Smooth muscle cell (in vitro differentiated cells): ENCODE measurements at regions not wholly inside any gene's neighbourhood (a gene's known extent, or its start where the extent isn't known, plus 50 kb on each side); places are given as distances from the start of the nearest gene placed in this dataset.
A peak's percentile ranks its signal among the peaks of the same experiment; 100 is the strongest.
"Not testable (repeated sequence)": the region's sequence is repeated elsewhere in the genome, so short reads cannot be mapped to it uniquely, and the experiment has no call there.

Source experiments
- DNase-seq: peaks from one replicate; lab custom pipeline; 2025; ENCODE audit not compliant: unreplicated experiment; lab: John Stamatoyannopoulos, UW
- H2AFZ ChIP-seq: fragments of 200-600 bp; sonication (generic); 2 replicates; pipeline ENCODE4 v1.6.0; 2016; ENCODE audit warnings: antibody characterized with exemption, low read depth, mild to moderate bottlenecking
- H3F3A ChIP-seq: fragments of 200-600 bp; sonication (generic); 2 replicates; pipeline ENCODE4 v1.6.0; 2017; ENCODE audit warnings: antibody characterized with exemption, low read depth
- H3K27ac ChIP-seq: fragments of 200-600 bp; sonication (generic); 2 replicates; pipeline ENCODE4 v1.5.1; 2016; ENCODE audit warnings: low read depth, mild to moderate bottlenecking
- H3K27me3 ChIP-seq: fragments of 200-600 bp; sonication (generic); 2 replicates; pipeline ENCODE4 v1.6.1; 2016; ENCODE audit warnings: low read depth, mild to moderate bottlenecking
- H3K36me3 ChIP-seq: fragments of 200-600 bp; sonication (generic); 2 replicates; pipeline ENCODE4 v1.5.1; 2016; ENCODE audit warnings: low read depth
- H3K4me1 ChIP-seq: fragments of 200-600 bp; sonication (generic); 2 replicates; pipeline ENCODE4 v1.5.1; 2016; ENCODE audit warnings: low read depth
- H3K4me2 ChIP-seq: fragments of 200-600 bp; sonication (generic); 2 replicates; pipeline ENCODE4 v1.6.0; 2016; ENCODE audit warnings: mild to moderate bottlenecking
- H3K4me3 ChIP-seq: fragments of 200-600 bp; sonication (generic); 2 replicates; pipeline ENCODE4 v1.5.1; 2016; ENCODE audit warnings: mild to moderate bottlenecking
- H3K79me2 ChIP-seq: fragments of 200-600 bp; sonication (generic); 2 replicates; pipeline ENCODE4 v1.6.0; 2016; ENCODE audit warnings: low read depth, mild to moderate bottlenecking
- H3K9ac ChIP-seq: fragments of 200-600 bp; sonication (generic); 2 replicates; pipeline ENCODE4 v1.6.0; 2016; ENCODE audit warnings: low read depth
- H3K9me3 ChIP-seq: fragments of 200-600 bp; sonication (generic); replicated peaks from 2 replicates; pipeline ENCODE4 v1.5.1; 2016; ENCODE audit warnings: low read depth
- H4K20me1 ChIP-seq: fragments of 200-600 bp; sonication (generic); 2 replicates; pipeline ENCODE4 v1.6.0; 2016; ENCODE audit warnings: low read depth
- WGBS: methylation state at CpG from one replicate; pipeline ENCODE4 v1.1.7; 2016; ENCODE audit warnings: low lambda C conversion rate; 5-methylcytosine and 5-hydroxymethylcytosine counted together
- TF ChIP-seq, protein P1 (sequence below): fragments of 200-600 bp; sonication (generic); IDR thresholded peaks from 2 replicates; pipeline ENCODE4 v1.5.1; 2017; ENCODE audit warnings: borderline replicate concordance, mild to moderate bottlenecking, antibody characterized with exemption; ENCODE audit not compliant: insufficient read depth, poor library complexity, severe bottlenecking

DNA sequence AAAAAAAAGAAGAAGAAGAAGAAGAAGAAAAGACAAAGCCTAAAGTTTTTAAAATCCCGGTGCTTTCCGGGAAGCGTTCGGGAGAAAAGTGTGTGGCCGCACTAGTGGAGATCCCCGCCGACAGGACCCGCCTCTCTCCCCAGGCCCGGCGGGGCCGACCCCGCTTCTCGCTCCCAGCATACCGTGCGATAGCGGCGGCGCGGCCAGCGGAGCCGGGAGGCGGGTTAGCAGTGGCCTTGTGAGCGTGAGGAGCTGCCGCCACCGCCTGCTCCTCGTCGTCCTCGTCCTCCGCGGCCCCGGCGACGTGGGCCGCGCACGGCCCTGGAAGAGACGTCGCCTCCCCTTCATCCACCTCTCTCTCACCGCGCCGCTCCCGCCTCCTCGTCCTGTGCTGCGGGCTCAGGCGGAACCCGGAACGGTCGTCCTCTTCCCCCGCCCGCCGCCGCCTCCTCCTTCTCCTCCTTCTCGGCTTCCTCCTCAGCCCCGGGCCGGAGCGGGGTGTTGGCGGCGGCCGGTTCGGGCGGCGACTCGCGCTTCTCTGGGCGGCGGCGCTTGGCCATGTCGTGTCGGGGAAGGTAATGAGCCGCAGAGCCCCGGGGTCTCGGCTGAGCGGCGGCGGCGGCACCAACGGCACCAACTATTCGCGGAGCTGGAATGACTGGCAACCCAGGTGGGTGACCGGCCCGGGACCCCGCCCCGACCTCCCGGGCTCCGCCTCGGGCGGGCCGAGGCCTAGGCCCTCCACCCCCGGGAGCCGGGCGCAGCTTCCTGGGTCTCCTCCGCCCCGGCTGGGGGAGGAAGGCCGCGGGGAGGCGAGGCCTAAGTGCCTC lies 62.6 kb upstream of the CDR2 start:
- H3F3A ChIP-seq, H3K9me3 ChIP-seq, H3K79me2 ChIP-seq, H3K4me1 ChIP-seq, H3K27me3 ChIP-seq, H3K36me3 ChIP-seq, H4K20me1 ChIP-seq: not testable (repeated sequence)
- H3K27ac ChIP-seq: peak overlapping the region; percentile 91
- peak overlapping the region; percentile 82 for H3K4me2 ChIP-seq
- H2AFZ ChIP-seq: peak overlapping the region; percentile 90
- peak overlapping the region; percentile 90 for H3K9ac ChIP-seq
- whole genome bisulfite sequencing: under 1% methylated on average over 59 of the region's 96 CpGs
- DNase-seq: peak; percentile 45
- H3K4me3 ChIP-seq: peak overlapping the region; percentile 89

DNA sequence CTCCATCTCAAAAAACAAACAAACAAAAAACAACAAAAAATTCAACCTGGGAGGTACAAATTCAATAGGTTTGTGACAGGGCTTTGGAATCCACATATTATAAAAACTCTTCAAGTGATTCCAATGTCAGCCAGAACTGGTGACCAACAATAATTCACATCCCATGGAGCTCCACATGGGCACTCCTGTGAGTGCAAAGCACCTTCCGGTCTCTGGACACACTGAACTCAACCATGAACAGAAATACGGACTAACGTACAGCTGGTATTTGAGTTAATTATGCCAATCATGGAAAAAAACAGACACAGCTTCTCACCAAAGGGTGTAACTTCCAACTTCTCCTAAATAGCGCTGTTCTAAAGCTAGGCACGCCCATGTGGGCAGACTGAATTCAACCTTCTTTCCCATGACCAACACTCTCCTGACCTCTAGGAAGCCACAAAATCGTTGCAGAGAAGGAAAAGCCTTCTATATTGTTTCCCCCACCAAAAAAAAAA lies 62.0 kb upstream of the CDR2 start:
- DNase-seq, H3F3A ChIP-seq, H3K9me3 ChIP-seq, H4K20me1 ChIP-seq, H3K36me3 ChIP-seq, H3K79me2 ChIP-seq, H3K27me3 ChIP-seq, H3K4me1 ChIP-seq: not testable (repeated sequence)
- H3K4me2 ChIP-seq: peak overlapping the region; percentile 82
- H3K4me3 ChIP-seq: peak overlapping the region; percentile 89
- peak overlapping the region; percentile 90 for H3K9ac ChIP-seq
- peak overlapping the region; percentile 91 for H3K27ac ChIP-seq
- 0% methylated on average over 3 of the region's 6 CpGs for WGBS
- peak overlapping the region; percentile 90 for H2AFZ ChIP-seq

DNA sequence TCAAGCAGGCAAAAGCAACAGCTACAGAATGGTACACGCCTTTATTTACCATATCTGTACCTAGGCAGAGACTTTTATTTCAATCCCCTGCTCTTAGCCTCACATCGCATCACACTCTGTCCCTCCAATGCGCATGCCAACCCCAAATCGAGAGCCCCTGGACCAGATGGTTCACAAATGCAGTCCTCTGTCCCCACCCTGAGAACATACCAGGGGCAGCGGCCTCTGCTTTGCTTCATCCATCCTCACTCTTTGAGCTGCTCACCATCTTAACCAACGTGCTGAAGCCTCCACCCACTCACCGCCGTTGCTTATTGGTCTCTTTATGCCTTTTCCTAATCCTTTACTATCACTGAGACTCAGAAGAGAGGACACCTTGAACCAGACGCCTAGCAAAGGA lies 56.9 kb upstream of the CDR2 start:
- H2AFZ ChIP-seq, H3K4me3 ChIP-seq, H3F3A ChIP-seq, H3K27me3 ChIP-seq, H3K4me2 ChIP-seq, H3K79me2 ChIP-seq, H3K4me1 ChIP-seq, H3K9me3 ChIP-seq, H3K27ac ChIP-seq, DNase-seq, H3K9ac ChIP-seq, H4K20me1 ChIP-seq, H3K36me3 ChIP-seq: not testable (repeated sequence)
- 88% methylated on average over 9 of the region's 9 CpGs for WGBS

DNA sequence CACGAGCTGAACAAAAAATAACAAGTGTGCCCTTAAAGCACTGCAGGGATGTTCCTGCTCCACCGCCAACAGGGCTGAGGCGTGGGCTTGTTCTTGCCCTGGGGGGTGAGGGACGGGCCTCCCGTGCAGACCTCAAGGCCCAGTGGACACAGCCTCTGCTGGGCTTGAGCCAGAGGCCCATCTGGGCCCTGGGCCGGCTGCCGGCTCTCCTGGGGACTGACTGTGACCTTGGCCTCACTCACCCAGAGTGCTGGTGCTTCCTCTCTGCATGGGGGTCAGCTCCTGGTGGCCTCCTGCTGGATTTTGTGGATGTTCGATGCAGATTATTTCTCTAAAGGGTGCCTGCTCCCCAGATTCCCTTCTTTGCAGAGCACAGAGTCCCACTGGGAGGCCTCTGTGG lies 54.2 kb upstream of the CDR2 start:
- Histone ChIP-seq H3K27me3 (no peaks in the 10 kb centered on the region), H3F3A (no peaks in the 10 kb centered on the region), H3K4me2 (no peak overlapping the region), H3K9ac (no peak overlapping the region), H4K20me1 (no peaks in the 10 kb centered on the region), H3K4me1 (no peaks in the 10 kb centered on the region), H3K9me3 (no peaks in the 10 kb centered on the region), H3K4me3 (no peak overlapping the region), H3K36me3 (no peaks in the 10 kb centered on the region), H3K27ac (no peak overlapping the region), H3K79me2 (no peaks in the 10 kb centered on the region), H2AFZ (no peak overlapping the region)
- TF ChIP-seq, protein P1, sequence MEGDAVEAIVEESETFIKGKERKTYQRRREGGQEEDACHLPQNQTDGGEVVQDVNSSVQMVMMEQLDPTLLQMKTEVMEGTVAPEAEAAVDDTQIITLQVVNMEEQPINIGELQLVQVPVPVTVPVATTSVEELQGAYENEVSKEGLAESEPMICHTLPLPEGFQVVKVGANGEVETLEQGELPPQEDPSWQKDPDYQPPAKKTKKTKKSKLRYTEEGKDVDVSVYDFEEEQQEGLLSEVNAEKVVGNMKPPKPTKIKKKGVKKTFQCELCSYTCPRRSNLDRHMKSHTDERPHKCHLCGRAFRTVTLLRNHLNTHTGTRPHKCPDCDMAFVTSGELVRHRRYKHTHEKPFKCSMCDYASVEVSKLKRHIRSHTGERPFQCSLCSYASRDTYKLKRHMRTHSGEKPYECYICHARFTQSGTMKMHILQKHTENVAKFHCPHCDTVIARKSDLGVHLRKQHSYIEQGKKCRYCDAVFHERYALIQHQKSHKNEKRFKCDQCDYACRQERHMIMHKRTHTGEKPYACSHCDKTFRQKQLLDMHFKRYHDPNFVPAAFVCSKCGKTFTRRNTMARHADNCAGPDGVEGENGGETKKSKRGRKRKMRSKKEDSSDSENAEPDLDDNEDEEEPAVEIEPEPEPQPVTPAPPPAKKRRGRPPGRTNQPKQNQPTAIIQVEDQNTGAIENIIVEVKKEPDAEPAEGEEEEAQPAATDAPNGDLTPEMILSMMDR: no peak
- DNase-seq: no peak
- 97% methylated on average over 8 of the region's 8 CpGs for WGBS

DNA sequence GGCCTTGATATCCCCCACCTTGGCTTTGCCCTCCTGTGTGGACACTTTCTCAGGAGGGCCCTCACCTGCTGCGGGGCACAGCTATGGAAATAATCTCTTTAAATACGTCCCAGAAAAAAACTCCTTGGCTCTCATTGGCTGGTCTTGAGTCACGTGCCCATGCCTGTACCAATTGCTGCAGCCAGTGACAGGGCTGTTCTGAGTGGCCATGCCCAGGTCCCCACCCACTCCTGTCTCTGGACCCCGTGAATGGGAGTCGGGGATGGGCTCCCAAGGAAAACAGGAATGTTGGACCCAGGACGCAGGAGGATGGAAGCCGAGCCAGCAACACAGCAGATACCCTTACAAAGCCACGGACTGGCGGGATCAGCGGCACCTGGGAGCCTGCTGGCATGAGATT lies 53.1 kb upstream of the CDR2 start:
- H3F3A ChIP-seq: no peaks in the 10 kb centered on the region
- H3K4me1 ChIP-seq: no peaks in the 10 kb centered on the region
- no peak overlapping the region for H3K9ac ChIP-seq
- TF ChIP-seq, protein P1: no peak
- no peak for DNase-seq
- WGBS: 95% methylated on average over 10 of the region's 10 CpGs
- no peaks in the 10 kb centered on the region for H3K9me3 ChIP-seq
- no peaks in the 10 kb centered on the region for H3K27me3 ChIP-seq
- H3K27ac ChIP-seq: no peak overlapping the region
- H3K79me2 ChIP-seq: no peaks in the 10 kb centered on the region
- no peak overlapping the region for H2AFZ ChIP-seq
- no peak overlapping the region for H3K4me2 ChIP-seq
- H4K20me1 ChIP-seq: no peaks in the 10 kb centered on the region
- no peak overlapping the region for H3K4me3 ChIP-seq
- no peaks in the 10 kb centered on the region for H3K36me3 ChIP-seq
